ENCODE measurements at regions not wholly inside any gene's neighbourhood (a gene's known extent, or its start where the extent isn't known, plus 50 kb on each side); places are given as distances from the start of the nearest gene placed in this dataset.
"Not testable (repeated sequence)": the region's sequence is repeated elsewhere in the genome, so short reads cannot be mapped to it uniquely, and the experiment has no call there.

- no peak for DNase-seq (ENCODE audit: low read depth)
Measured at GRCh38 chr1:224061436-224061835, 52.5 kb upstream of the FBXO28 start.

GRCh38 chr1:224059897-224060427 is 53.9 kb upstream of the FBXO28 start:
- no peak for DNase-seq (ENCODE audit: low read depth)

DNA sequence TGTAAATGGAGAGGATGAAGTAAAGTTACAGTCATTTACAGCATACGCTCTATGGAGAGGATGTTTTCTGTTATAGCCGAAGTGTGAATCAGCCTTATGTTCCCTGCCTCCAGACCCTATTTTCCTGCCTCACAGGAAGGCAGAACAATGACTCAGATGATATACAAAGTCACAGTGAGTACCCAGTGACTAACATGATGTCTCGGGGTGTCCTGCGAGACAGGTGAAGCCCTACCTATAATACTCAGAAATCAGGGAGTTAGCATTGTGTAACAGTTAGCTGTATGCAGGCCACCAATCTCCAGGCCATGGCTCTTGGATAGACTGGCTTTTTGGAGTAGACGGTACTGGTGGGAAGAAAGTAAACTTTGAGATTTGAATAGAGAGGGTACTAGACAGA is 55.6 kb upstream of the FBXO28 start:
- DNase-seq (ENCODE audit: low read depth), result no peak

DNA sequence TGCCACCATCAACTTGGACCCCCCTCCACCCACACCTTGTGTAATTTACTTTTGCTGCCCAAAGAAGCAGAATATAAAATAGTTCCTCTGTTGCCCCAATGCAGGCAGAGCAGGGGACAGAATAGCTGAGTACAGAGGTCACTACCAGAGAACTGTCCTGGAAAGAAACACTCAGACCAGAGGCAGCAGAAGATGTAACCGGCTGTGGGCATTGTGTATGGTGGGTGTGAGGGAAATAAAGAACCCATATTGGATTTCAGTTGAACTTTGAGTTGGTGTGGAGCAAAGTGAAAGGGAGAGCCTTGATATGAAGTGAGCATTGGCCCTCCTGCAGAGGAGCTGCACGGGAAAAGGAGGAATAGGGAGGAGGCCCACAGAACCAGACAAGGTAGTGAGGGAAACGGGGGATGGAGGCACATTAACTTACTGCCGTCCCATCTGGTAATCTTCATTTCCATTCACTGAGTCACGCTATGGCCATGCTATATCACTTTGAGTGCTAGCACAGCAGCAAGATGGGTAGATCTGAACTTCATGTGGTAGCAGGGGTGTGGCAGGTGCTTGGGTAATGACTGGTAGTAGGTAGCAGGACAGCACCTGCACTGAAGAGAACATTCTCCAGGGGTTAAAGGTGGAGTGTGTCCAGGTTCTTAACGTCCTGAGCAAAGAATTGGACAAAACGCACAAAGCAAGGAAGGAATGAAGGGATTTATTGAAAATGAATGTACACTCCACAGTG is 56.3 kb upstream of the FBXO28 start:
- DNase-seq (ENCODE audit: low read depth), result no peak

DNA sequence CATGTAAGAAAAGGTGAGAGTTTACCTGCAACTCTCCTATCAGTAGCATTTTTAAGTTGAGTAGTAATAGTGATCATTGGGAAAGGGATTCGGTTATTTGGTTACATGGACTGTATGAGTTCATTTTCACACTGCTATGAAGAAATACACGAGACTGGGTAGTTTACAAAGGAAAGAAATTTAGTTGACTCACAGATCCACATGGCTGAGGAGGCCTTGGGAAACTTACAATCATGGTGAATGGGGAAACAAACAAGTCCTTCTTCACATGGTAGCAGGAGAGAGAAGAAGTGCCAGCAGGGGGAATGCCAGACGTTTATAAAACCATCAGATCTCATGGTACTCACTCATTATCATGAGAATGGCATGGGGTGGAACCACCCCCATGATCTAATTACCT is 59.3 kb upstream of the FBXO28 start:
- DNase-seq (ENCODE audit: low read depth), result no peak

DNA sequence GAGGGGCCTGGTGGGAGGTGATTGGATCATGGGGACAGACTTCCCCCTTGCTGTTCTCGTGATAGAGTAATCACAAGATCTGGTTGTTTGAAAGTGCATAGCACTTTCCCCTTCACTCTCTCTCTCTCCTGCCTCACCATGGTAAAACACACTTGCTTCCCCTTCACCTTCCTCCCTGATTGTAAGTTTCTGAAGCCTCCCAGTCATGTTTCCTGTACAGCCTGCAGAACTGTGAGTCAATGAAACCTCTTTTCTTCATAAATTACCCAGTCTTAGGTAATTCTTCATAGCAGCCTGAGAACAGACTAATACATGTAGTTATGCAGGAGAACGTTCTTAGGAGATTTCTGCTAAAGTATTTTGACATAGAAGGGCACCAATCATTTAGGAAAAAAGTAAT is 59.9 kb upstream of the FBXO28 start:
- no peak for DNase-seq (ENCODE audit: low read depth)

DNA sequence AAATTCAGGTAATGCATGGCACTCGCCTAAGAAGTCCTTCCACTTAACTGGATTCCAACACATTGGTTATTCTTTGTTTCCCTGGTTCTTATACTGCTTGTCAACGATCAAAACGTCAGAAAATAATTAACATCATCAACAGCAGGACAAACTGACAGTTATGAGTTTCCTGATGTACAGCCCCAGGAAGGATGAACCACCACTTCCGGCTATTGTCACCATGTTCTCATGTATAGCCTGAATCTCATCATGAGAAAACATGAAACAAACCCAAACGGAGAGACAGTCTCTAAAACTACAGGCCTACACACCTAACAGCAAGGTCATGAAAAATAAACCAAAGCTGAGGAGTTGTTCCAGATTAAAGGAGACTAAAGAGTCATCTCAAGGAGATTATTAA is 60.5 kb upstream of the FBXO28 start:
- no peak for DNase-seq (ENCODE audit: low read depth)

- no peak for DNase-seq (ENCODE audit: low read depth)
Measured at GRCh38 chr1:224052772-224053171, 61.1 kb upstream of the FBXO28 start.

DNA sequence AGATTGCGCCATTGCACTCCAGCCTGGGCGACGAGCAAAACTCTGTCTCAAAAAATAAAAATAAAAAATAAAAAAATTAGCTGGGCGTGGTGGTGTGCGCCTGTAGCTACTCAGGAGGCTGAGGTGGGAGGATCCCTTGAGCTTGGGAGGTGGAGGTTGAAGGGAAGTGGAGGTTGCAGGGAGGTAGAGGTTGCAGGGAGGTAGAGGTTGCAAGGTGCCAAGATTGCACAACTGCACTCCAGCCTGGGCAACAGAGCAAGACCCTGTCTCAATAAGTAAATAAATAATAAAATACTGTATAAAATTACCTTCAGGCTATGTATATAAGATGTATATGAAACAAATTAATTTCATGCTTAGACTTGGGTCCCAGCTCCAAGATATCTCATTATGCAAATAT is 62.1 kb upstream of the FBXO28 start:
- not testable (repeated sequence) for DNase-seq (ENCODE audit: low read depth)

DNA sequence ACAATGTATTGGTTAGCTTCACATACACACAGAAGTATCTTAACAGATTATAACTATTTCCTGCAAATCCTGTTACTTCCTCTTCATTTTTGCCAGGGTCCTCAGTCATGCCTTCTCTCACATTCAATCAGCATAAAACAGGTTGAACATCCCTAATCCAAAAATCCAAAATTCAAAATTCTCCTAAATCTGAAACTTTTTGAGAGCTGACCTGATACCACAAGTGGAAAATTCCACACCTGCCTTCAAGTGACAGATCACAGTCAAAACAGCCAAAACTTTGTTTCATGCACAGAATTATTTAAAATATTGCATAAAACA is 62.9 kb upstream of the FBXO28 start:
- no peak for DNase-seq (ENCODE audit: low read depth)

DNA sequence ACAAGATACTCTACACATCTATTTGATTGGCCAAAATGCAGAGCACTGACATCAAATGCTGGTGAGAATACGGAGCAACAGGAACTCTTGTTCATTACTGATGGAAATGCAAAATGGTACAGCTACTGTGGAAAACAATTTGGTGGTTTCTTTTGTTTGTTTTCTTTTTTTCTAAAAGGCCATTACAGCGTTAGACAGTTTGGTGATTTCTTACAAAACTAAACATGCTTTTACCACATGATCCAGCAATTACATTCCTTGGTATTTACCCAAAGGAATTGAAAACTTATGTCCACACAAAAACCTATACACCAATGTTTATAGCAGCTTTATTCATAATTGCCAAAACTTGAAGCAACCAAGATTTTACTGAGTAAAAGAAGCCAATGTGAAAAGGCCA is 66.4 kb upstream of the FBXO28 start:
- DNase-seq (ENCODE audit: low read depth), result no peak

GRCh38 chr1:224045556-224045955 is 68.4 kb upstream of the FBXO28 start:
- DNase-seq (ENCODE audit: low read depth), result no peak

DNA sequence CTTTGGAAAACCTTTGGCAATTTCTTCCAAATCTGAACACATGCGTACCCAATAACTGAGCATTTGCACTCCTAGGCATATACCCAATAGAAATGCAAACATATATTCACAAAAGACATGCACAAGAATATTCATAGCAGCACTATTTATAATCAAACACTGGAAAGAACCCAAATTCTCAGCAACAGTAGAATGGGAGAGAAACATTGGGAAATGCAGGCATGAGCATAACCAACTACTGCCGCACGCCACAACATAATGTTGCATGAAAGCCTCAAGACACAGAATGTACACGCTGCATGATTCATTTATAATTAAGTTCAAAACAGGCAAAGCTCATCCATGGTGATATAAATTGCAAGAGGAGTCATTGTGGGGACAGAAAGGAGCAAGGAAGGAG is 69.5 kb upstream of the FBXO28 start:
- no peak for DNase-seq (ENCODE audit: low read depth)

GRCh38 chr1:224042557-224043118 is 71.3 kb upstream of the FBXO28 start:
- no peak for DNase-seq (ENCODE audit: low read depth)

DNA sequence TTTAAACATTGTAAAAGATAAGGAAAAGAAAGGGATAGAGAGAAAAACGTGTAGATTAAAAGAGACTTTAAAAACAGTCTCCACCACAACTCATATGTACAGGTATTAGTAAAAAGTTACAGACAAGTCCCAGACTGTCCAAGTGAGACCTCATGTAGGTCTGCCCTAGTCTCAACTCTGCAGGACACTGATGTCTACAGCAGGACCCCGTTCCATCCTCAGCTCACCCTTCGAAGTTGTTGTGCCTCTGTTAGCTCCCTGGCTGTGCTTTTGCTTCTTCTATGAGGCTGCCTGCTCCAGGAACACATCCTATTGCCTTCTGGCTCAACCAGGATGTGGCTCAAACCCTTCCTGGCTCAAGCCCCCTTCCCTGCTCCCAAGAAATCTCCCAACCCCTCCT is 72.9 kb upstream of the FBXO28 start:
- no peak for DNase-seq (ENCODE audit: low read depth)

GRCh38 chr1:224040423-224040822 is 73.5 kb upstream of the FBXO28 start:
- not testable (repeated sequence) for DNase-seq (ENCODE audit: low read depth)

- not testable (repeated sequence) for DNase-seq (ENCODE audit: low read depth)
Measured at GRCh38 chr1:224040006-224040405, 73.9 kb upstream of the FBXO28 start.

- not testable (repeated sequence) for DNase-seq (ENCODE audit: low read depth)
Measured at GRCh38 chr1:224038832-224039231, 75.1 kb upstream of the FBXO28 start.

DNA sequence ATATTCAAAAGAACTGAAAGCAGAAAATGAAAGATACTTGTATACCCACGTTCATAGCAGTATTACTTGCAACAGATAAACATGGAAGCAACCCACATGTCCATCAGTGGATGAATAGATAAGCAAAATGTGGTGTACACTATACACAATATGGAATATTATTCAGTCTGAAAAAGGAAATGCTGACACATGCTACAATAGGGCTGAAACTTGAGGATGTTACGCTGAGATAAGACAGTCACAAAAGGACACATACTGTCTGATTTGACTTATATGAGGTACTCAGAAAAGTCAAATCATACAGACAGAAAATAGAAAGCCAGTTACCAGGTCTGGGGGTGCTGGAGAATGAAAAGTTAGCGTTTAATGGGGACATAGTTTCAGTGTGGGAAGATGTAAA is 76.5 kb upstream of the FBXO28 start:
- DNase-seq (ENCODE audit: low read depth), result not testable (repeated sequence)

GRCh38 chr1:224032608-224033276 is 81.2 kb upstream of the FBXO28 start:
- not testable (repeated sequence) for DNase-seq (ENCODE audit: low read depth)

DNA sequence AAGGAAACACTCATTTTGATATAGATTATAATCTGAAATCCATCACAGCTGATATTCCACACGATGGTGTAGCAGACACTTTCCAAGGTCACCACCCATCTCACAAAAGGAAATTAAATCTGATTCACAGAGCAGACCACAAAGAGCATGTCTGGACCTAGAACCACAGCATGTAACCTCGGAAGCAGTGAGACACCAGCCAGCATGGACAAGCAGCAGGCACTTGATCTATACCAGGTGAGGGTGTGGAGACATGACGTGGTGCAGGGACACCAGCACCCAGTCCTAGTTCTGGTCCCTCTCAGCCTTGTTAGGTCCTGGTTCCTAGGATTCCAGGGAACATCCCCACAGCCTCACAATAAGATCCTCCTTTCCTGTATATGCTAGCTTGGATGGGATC is 81.9 kb upstream of the FBXO28 start:
- DNase-seq (ENCODE audit: low read depth), result not testable (repeated sequence)

GRCh38 chr1:224030257-224030656 is 83.7 kb upstream of the FBXO28 start:
- not testable (repeated sequence) for DNase-seq (ENCODE audit: low read depth)

DNA sequence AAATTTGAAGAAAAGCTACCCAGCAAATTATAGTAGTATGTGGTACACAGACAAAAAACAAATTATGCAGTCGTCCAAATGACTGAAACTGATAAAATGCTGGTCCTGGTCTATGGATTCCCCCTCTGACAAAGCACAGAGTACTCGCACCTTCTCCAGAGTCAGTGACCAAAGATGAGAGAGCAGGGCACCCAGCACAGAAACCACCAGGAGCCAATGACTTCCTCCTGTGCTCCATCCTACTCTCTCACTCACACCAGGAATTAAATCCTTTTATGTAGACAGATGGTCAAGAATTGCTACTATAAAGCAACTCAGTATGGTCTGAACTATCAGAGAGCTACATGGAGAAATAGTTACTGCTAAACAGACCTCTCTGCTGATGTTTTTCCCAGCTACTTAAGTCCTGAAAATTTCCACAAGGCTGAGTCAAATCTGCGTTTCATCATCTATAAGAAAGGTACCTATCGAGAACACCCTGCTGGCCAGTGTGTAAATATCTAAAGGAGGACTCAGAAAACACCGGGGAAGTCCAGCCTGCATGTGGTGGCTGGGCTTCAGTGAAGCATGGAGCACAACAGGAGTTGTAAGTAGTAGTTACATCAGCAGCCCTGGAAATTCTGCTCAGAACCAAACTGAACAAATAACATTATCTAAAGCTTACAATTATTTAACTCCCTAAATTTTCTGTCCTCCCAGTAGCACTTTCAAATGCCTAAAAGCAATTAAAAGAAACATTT is 84.5 kb upstream of the FBXO28 start:
- DNase-seq (ENCODE audit: low read depth), result not testable (repeated sequence)
